Activated naive CD4-positive, alpha-beta T cell treated with anti-CD3 and anti-CD28 coated beads, Interleukin-2, amount 10 ng/mL, durations not matched to agents 7 days and 5 days (primary cell): ENCODE measurements at regions not wholly inside any gene's neighbourhood (a gene's known extent, or its start where the extent isn't known, plus 50 kb on each side); places are given as distances from the start of the nearest gene placed in this dataset.
"Not testable (repeated sequence)": the region's sequence is repeated elsewhere in the genome, so short reads cannot be mapped to it uniquely, and the experiment has no call there.

Experiments used
- CTCF ChIA-PET: fragments of 350-600 bp; sonication (Branson Sonifier 250); formaldehyde crosslinking; loops from one replicate; lab custom pipeline; 2021; ENCODE audit warnings: antibody characterized with exemption; lab: Charles Lee
- DNase-seq: peaks from one replicate; pipeline ENCODE4 v3.0.0-alpha.2; 2020
- H3K27ac Mint-ChIP-seq: one replicate; pipeline ENCODE4 v1.8.0; 2021; ENCODE audit warnings: mild to moderate bottlenecking, moderate library complexity, mixed read lengths
- H3K27me3 Mint-ChIP-seq: one replicate; pipeline ENCODE4 v1.8.0; 2021; ENCODE audit warnings: mild to moderate bottlenecking, mixed read lengths
- H3K36me3 Mint-ChIP-seq: one replicate; pipeline ENCODE4 v1.8.0; 2021; ENCODE audit warnings: mixed read lengths
- H3K4me1 Mint-ChIP-seq: one replicate; pipeline ENCODE4 v1.8.0; 2021; ENCODE audit warnings: mixed read lengths
- H3K4me3 Mint-ChIP-seq: one replicate; pipeline ENCODE4 v1.8.0; 2021; ENCODE audit warnings: mild to moderate bottlenecking, moderate library complexity, mixed read lengths
- H3K9me3 Mint-ChIP-seq: one replicate; pipeline ENCODE4 v1.8.0; 2021; ENCODE audit warnings: mixed read lengths

GRCh38 chr4:74555231-74555630 is 110.3 kb downstream of the AREG start:
- H3K4me1 Mint-ChIP-seq: no peaks in the 10 kb centered on the region
- CTCF ChIA-PET: interaction anchor here (0.5 kb wide), 1 partner anchor 122 kb away, joined by 3 read pairs; no protein-coding TSS in a partner anchor
- no peaks in the 10 kb centered on the region for H3K36me3 Mint-ChIP-seq
- no peak for DNase-seq
- H3K27me3 Mint-ChIP-seq: no peaks in the 10 kb centered on the region
- no peak overlapping the region for H3K27ac Mint-ChIP-seq
- H3K4me3 Mint-ChIP-seq: no peak overlapping the region
- H3K9me3 Mint-ChIP-seq: no peaks in the 10 kb centered on the region

GRCh38 chr4:74555843-74556242 is 110.9 kb downstream of the AREG start:
- H3K27ac Mint-ChIP-seq: no peak overlapping the region
- no peaks in the 10 kb centered on the region for H3K36me3 Mint-ChIP-seq
- no peak for DNase-seq
- H3K27me3 Mint-ChIP-seq: no peaks in the 10 kb centered on the region
- H3K4me3 Mint-ChIP-seq: no peak overlapping the region
- CTCF ChIA-PET: interaction anchor here (0.7 kb wide), 1 partner anchor 115 kb away, joined by 3 read pairs; no protein-coding TSS in a partner anchor
- no peaks in the 10 kb centered on the region for H3K9me3 Mint-ChIP-seq
- no peaks in the 10 kb centered on the region for H3K4me1 Mint-ChIP-seq

- Mint-ChIP-seq H3K9me3 (peaks cover 3% of the 10 kb centered on the region), H3K27me3 (no peaks in the 10 kb centered on the region), H3K36me3 (no peaks in the 10 kb centered on the region), H3K4me3 (no peak overlapping the region), H3K27ac (no peak overlapping the region), H3K4me1 (no peaks in the 10 kb centered on the region)
- CTCF ChIA-PET: no interaction called here
- DNase-seq: no peak
Observed at GRCh38 chr4:74559853-74560252, 114.9 kb downstream of the AREG start.

GRCh38 chr4:74567981-74568380 is 123.0 kb downstream of the AREG start:
- CTCF ChIA-PET: no interaction called here
- no peak overlapping the region for H3K27ac Mint-ChIP-seq

DNA sequence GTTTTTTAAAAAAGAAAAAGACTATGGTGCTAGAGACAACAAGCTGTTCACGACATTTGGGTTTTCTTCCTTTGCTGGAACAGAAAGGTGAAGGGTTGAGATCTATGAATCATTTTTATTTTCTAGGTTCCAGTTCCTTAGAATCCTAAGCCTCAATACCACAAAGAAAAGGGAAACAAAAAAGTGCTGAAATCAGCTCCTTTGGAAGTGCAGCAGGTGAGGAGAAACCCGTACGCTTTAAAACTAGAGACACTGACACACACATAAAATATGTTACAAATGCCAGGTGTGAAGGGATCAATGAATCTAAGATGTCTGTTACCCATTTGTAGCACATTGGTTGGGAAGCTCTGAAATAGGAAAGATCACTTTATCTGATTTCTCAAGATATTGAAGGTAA is 125.2 kb downstream of the AREG start:
- no peaks in the 10 kb centered on the region for H3K4me1 Mint-ChIP-seq
- DNase-seq: no peak
- H3K27me3 Mint-ChIP-seq: no peaks in the 10 kb centered on the region
- no peak overlapping the region for H3K4me3 Mint-ChIP-seq
- H3K9me3 Mint-ChIP-seq: peaks cover 4% of the 10 kb centered on the region
- H3K36me3 Mint-ChIP-seq: no peaks in the 10 kb centered on the region
- CTCF ChIA-PET: interaction anchor here (0.5 kb wide), 1 partner anchor 193 kb away, joined by 4 read pairs; no protein-coding TSS in a partner anchor
- H3K27ac Mint-ChIP-seq: no peak overlapping the region

More at GRCh38 chr4:74567981-74568380, 123.0 kb downstream of the AREG start:
- H3K9me3 Mint-ChIP-seq: peaks cover 7% of the 10 kb centered on the region
- H3K4me1 Mint-ChIP-seq: no peaks in the 10 kb centered on the region
- no peaks in the 10 kb centered on the region for H3K36me3 Mint-ChIP-seq
- H3K4me3 Mint-ChIP-seq: no peak overlapping the region
- no peaks in the 10 kb centered on the region for H3K27me3 Mint-ChIP-seq
- no peak for DNase-seq

DNA sequence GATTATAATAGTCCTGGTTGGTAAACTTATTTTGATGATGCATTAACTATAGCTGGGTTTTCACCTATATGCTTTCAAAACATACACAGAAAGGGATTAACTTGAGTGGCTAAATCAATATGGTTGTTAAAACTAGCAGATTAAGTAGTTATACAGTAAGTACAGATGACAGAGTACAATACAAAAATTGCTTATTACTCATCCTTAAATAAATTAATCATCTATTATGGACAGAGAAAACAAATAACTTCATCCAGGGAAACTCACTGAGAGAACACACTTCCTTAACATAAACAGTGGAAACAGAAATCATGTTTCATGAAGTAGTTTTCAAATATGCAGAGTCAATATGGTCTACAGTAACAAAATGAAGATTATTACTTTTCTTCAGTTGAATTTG is 133.4 kb downstream of the AREG start:
- no peaks in the 10 kb centered on the region for H3K27me3 Mint-ChIP-seq
- no peak for DNase-seq
- H3K27ac Mint-ChIP-seq: no peak overlapping the region
- no peaks in the 10 kb centered on the region for H3K9me3 Mint-ChIP-seq
- no peaks in the 10 kb centered on the region for H3K4me1 Mint-ChIP-seq
- CTCF ChIA-PET: no interaction called here
- no peak overlapping the region for H3K4me3 Mint-ChIP-seq
- no peaks in the 10 kb centered on the region for H3K36me3 Mint-ChIP-seq

DNA sequence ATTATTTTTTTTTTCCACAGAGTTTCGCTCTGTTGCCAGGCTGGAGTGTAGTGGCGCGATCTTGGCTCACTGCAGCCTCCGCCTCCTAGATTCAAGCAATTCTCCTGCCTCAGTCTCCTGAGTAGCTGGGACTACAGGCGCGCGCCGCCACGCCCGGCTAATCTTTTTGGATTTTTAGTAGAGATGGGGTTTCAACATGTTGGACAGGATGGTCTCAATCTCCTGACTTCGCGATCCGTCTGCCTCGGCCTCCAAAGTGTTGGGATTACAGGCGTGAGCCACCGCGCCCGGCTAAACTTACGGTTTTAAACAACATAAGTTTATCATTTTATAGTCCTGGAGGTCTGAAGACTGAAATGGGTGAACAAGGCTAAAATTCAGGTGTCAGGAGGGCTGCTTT is 133.9 kb downstream of the AREG start:
- DNase-seq, H3K36me3 Mint-ChIP-seq, H3K27me3 Mint-ChIP-seq, H3K9me3 Mint-ChIP-seq, H3K4me3 Mint-ChIP-seq, H3K4me1 Mint-ChIP-seq, CTCF ChIA-PET, H3K27ac Mint-ChIP-seq: not testable (repeated sequence)

DNA sequence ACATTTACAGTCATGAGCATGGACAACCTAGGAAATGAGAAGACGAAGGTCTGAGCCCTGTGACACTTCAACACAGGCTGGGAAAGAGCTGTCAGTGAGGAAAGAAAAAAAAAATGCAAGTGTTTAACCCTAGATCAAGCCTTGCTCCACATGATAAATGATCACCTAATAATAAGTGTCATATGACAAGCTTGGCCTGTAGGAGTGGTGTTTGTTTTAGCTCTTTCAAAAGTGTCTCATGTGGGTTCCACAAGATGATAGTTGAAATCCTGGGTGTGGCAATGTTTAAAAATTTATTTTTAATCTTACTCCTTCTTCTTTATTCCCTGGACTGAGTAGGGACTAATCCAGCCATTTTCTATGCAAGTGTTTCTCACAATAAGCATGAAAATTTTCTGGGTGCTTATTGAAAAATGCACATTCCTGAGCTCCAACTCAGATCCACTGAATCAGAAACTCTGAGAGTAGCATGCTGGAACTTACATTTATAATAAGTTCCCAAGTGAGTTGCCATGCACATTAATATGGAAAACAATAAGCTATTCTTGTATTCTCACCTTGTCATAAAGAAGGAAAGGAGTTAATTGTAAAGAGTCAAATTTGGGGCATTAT is 138.3 kb downstream of the AREG start:
- Mint-ChIP-seq H3K36me3 (no peaks in the 10 kb centered on the region), H3K9me3 (no peaks in the 10 kb centered on the region), H3K27ac (no peak overlapping the region), H3K4me3 (no peak overlapping the region), H3K4me1 (no peaks in the 10 kb centered on the region), H3K27me3 (no peaks in the 10 kb centered on the region)
- CTCF ChIA-PET: interaction anchor here (1.3 kb wide), 1 partner anchor 10 kb away, joined by 3 read pairs; no protein-coding TSS in a partner anchor
- no peak for DNase-seq

DNA sequence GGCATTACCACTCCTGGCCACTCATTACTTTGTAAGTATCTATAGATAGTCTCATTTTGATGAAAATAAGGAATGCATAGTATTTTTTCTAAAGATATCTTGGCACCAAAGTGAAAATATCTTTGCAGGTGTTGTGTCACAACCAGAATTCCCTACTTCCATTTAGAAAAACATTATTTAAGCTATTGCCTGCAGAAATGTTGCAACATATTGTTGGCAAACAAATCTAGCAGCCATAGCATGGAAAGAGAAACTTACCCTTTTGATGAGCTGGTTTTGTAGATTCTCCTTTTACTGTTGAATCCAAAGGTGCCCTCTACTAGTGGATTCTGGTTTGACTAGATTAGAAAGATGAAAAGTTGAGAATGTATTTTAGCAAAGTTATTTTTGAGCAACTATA is 138.8 kb downstream of the AREG start:
- CTCF ChIA-PET: interaction anchor here (1.3 kb wide), 1 partner anchor 11 kb away, joined by 3 read pairs; no protein-coding TSS in a partner anchor
- Mint-ChIP-seq H3K4me1 (no peaks in the 10 kb centered on the region), H3K27me3 (no peaks in the 10 kb centered on the region), H3K4me3 (no peak overlapping the region), H3K9me3 (no peaks in the 10 kb centered on the region), H3K27ac (no peak overlapping the region), H3K36me3 (no peaks in the 10 kb centered on the region)
- no peak for DNase-seq

DNA sequence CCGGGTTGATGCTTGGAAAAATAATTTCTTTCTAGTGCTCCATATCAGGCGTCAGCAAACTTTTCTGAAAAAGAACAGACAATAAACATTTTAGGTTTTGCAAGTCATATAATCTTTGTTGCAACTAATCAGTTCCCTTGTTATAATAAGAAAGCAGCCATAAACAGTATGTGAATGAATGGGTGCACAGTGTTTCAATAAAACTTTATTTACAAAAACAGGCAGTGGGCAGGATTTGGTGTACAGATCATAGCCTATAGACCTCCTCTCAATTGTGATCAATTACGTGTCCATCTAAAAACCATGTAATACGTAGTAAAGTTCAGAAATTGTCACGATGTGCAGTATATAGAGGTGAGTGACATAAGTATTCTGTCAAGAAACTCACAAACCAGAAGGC is 143.4 kb downstream of the AREG start:
- CTCF ChIA-PET: no interaction called here
- H3K27me3 Mint-ChIP-seq: peaks cover 8% of the 10 kb centered on the region
- H3K36me3 Mint-ChIP-seq: no peaks in the 10 kb centered on the region
- no peaks in the 10 kb centered on the region for H3K9me3 Mint-ChIP-seq
- no peaks in the 10 kb centered on the region for H3K4me1 Mint-ChIP-seq
- H3K27ac Mint-ChIP-seq: no peak overlapping the region
- no peak for DNase-seq
- H3K4me3 Mint-ChIP-seq: no peak overlapping the region

- H3K27me3 Mint-ChIP-seq: peaks cover 8% of the 10 kb centered on the region
- DNase-seq: no peak
- no peaks in the 10 kb centered on the region for H3K9me3 Mint-ChIP-seq
- CTCF ChIA-PET: no interaction called here
- H3K36me3 Mint-ChIP-seq: no peaks in the 10 kb centered on the region
- no peaks in the 10 kb centered on the region for H3K4me1 Mint-ChIP-seq
- H3K27ac Mint-ChIP-seq: no peak overlapping the region
- H3K4me3 Mint-ChIP-seq: no peak overlapping the region
Observed at GRCh38 chr4:74590476-74590875, 145.5 kb downstream of the AREG start.

DNA sequence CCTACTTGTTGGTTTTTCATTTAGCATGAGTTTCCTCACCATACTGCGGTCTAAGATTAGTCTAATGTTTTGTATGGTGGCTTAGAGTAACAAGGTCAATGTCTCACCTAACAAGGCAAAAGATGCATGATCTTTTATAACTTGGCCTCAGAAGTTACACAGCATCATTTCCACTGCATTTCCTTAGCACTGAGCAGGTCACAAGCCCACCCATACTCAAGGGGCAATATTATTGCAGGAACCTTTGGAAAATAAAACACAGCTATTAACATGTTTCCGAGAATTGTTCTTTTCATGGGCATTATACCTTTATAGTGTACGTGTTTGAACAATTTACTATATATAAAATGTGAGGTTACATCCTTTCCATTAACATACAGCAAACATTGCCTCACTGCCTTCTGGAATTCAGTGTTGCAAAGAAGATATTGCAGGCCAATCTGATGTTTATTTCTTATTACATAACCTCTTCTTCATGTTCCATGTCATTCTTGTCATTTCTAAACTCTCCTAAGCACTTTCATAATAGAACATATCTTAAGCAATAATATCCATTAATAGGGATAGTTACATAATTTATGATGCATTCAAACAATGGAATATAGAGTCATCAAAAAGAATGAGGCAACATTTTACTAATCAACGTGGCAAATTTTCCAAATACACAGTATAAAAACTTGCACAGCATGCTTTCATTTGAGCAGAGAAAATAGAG is 153.8 kb downstream of the AREG start:
- Mint-ChIP-seq H3K4me1 (no peaks in the 10 kb centered on the region), H3K27ac (no peak overlapping the region), H3K36me3 (no peaks in the 10 kb centered on the region), H3K27me3 (no peaks in the 10 kb centered on the region), H3K9me3 (peaks cover 12% of the 10 kb centered on the region), H3K4me3 (no peak overlapping the region)
- DNase-seq: no peak
- CTCF ChIA-PET: no interaction called here

DNA sequence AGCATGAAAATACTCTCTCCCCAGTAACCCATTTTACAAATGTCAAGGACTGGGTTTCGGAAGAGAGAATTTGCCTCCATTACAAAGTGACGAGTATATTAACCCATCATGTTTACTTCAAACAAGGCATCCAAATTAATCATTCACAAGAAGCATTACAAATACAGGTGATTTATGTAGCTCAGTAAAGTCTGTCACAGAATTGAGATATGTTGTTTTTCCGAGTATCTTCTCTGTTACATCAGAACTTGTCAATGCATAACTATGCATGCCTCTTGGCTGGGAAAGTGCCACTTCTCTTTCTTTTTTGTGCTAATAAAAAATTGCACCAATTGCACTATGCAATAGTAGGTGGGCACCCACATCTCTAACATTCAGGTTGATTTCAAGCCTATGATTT is 158.2 kb downstream of the AREG start:
- Mint-ChIP-seq H3K4me3 (no peak overlapping the region), H3K27me3 (no peaks in the 10 kb centered on the region), H3K36me3 (no peaks in the 10 kb centered on the region), H3K27ac (no peak overlapping the region), H3K4me1 (no peaks in the 10 kb centered on the region), H3K9me3 (no peaks in the 10 kb centered on the region)
- no peak for DNase-seq
- CTCF ChIA-PET: no interaction called here

- H3K27me3 Mint-ChIP-seq: no peaks in the 10 kb centered on the region
- DNase-seq: no peak
- no peak overlapping the region for H3K27ac Mint-ChIP-seq
- no peaks in the 10 kb centered on the region for H3K9me3 Mint-ChIP-seq
- H3K36me3 Mint-ChIP-seq: no peaks in the 10 kb centered on the region
- H3K4me3 Mint-ChIP-seq: no peak overlapping the region
- CTCF ChIA-PET: no interaction called here
- no peaks in the 10 kb centered on the region for H3K4me1 Mint-ChIP-seq
Observed at GRCh38 chr4:74608151-74608949, 163.4 kb downstream of the AREG start.
